ENCODE measurements at regions not wholly inside any gene's neighbourhood (a gene's known extent, or its start where the extent isn't known, plus 50 kb on each side); places are given as distances from the start of the nearest gene placed in this dataset.

DNA sequence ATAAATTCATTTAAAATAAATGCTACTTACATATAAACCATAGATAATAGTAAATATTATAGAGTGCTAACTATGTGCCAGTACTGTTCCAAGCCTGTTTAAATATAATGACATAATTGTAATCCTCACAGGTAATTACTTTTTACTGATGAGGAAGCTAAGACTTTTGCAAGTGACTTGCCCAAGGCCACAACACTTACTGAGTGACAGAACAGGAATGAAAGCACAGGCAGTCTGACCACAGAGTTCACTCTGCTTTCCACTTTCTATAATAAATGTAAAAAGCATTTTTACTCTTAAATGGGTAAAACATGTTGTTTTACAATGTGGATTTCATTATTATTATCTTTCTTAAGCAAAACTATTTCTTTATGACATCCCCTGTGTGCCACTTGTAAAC lies 537.8 kb upstream of the SLC39A10 start:
- H3K4me2 ChIP-seq (ENCODE audit: insufficient read depth, low read length), result no peak overlapping the region
- no peaks in the 10 kb centered on the region for H3K79me2 ChIP-seq (ENCODE audit: control insufficient read depth, insufficient read depth, low read length)
- no peak overlapping the region for H3K27ac ChIP-seq (ENCODE audit: insufficient read depth, low read depth, low read length)
- intact Hi-C loops (cut with micrococcal nuclease), result no loop called here
- no peaks in the 10 kb centered on the region for H3K9me1 ChIP-seq (replicated peaks; ENCODE audit: control insufficient read depth, extremely low read depth, insufficient read depth, low read length)
- dilution Hi-C loops (cut with MboI; ENCODE audit: extremely low pct_ligation_motif_present, low sequenced_read_pairs), result no loop called here
- no TSS peak for BruUV-seq (replicated peaks)
- no peak overlapping the region for H3K9ac ChIP-seq (replicated peaks; ENCODE audit: extremely low read depth, insufficient read depth, low read length)
- no peak overlapping the region for H2AFZ ChIP-seq (ENCODE audit: low read depth, low read length)
- POLR2A ChIA-PET, result no interaction called here
- CTCF ChIA-PET, result no interaction called here
- H3K9me3 ChIP-seq (replicated peaks; ENCODE audit: control insufficient read depth, insufficient read depth, low read length), result no peaks in the 10 kb centered on the region
- no peak overlapping the region for H3K4me3 ChIP-seq (replicated peaks in 1 of 3; ENCODE audit: insufficient read depth in 1 of 3, low read depth in 1 of 3, low read length in 3 of 3)
- DNase-seq (ENCODE audit: low read depth, low spot score) (no peak), FAIRE-seq (no peak)
- H3K27me3 ChIP-seq (ENCODE audit: control insufficient read depth in 2 of 2, insufficient read depth in 2 of 2, low read length in 2 of 2), result no peaks in the 10 kb centered on the region
- H3K36me3 ChIP-seq (ENCODE audit: control insufficient read depth in 2 of 2, extremely low read depth in 1 of 2, insufficient read depth in 2 of 2, low read length in 2 of 2), result no peaks in the 10 kb centered on the region
- no peaks in the 10 kb centered on the region for H3K4me1 ChIP-seq (ENCODE audit: control insufficient read depth, extremely low read depth, insufficient read depth, low read length)
- H4K20me1 ChIP-seq (replicated peaks; ENCODE audit: control insufficient read depth, extremely low read depth, insufficient read depth, low read length), result no peaks in the 10 kb centered on the region
- TF ChIP-seq JUN (IDR thresholded peaks at IDR 0.05; ENCODE audit: borderline replicate concordance, insufficient read depth, insufficient read length, low read depth) (no peak), FOS (IDR thresholded peaks at IDR 0.05; ENCODE audit: borderline replicate concordance, insufficient read depth, low read length) (no peak), GATA2 (IDR thresholded peaks at IDR 0.05; ENCODE audit: insufficient read depth, insufficient read length, low read depth, low read length) (no peak), MYC (IDR thresholded peaks at IDR 0.05; ENCODE audit: low read depth, low read length) (no peak), POLR2A (IDR thresholded peaks at IDR 0.05; ENCODE audit: low read depth, low read length) (no peak), POLR2AphosphoS5 (IDR thresholded peaks at IDR 0.05; ENCODE audit: insufficient read depth, low read depth, low read length) (no peak), EZH2 (IDR thresholded peaks at IDR 0.05; ENCODE audit: borderline replicate concordance, low read depth, low read length, severe bottlenecking) (no peak)
- TF ChIP-seq, protein P1, sequence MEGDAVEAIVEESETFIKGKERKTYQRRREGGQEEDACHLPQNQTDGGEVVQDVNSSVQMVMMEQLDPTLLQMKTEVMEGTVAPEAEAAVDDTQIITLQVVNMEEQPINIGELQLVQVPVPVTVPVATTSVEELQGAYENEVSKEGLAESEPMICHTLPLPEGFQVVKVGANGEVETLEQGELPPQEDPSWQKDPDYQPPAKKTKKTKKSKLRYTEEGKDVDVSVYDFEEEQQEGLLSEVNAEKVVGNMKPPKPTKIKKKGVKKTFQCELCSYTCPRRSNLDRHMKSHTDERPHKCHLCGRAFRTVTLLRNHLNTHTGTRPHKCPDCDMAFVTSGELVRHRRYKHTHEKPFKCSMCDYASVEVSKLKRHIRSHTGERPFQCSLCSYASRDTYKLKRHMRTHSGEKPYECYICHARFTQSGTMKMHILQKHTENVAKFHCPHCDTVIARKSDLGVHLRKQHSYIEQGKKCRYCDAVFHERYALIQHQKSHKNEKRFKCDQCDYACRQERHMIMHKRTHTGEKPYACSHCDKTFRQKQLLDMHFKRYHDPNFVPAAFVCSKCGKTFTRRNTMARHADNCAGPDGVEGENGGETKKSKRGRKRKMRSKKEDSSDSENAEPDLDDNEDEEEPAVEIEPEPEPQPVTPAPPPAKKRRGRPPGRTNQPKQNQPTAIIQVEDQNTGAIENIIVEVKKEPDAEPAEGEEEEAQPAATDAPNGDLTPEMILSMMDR (IDR thresholded peaks at IDR 0.05; ENCODE audit: extremely low read depth in 1 of 2, insufficient read depth in 1 of 2, low read depth in 1 of 2, low read length in 2 of 2), result no peak
- TF ChIP-seq, protein P2, sequence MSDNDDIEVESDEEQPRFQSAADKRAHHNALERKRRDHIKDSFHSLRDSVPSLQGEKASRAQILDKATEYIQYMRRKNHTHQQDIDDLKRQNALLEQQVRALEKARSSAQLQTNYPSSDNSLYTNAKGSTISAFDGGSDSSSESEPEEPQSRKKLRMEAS (IDR thresholded peaks at IDR 0.05; ENCODE audit: insufficient read depth, insufficient read length), result no peak

Measured in endothelial cell of umbilical vein (primary cell).